T-helper 17 cell (primary cell): ENCODE measurements at regions not wholly inside any gene's neighbourhood (a gene's known extent, or its start where the extent isn't known, plus 50 kb on each side); places are given as distances from the start of the nearest gene placed in this dataset.
"Not testable (repeated sequence)": the region's sequence is repeated elsewhere in the genome, so short reads cannot be mapped to it uniquely, and the experiment has no call there.

ENCODE experiments used
- ATAC-seq: fragments of 150-1000 bp; cut with Tn5 transposase; 2 replicates; pipeline ENCODE4 v1.10.0; 2021; ENCODE audit warnings: mild to moderate bottlenecking, moderate library complexity
- DNase-seq, 3 donors: peaks; one replicate each; pipeline versions ENCODE4 v3.0.0 to v3.0.0-alpha.2; 2020 to 2021
- H3K9me3 ChIP-seq: one replicate; pipeline ENCODE4 v1.7.0; 2013; ENCODE audit warnings: low read length, mild to moderate bottlenecking; ENCODE audit not compliant: control insufficient read depth, poor library complexity, severe bottlenecking
- H3K27ac Mint-ChIP-seq: one replicate; pipeline ENCODE4 v1.8.0; 2022; ENCODE audit warnings: mild to moderate bottlenecking, moderate library complexity, mixed read lengths
- H3K27me3 Mint-ChIP-seq: one replicate; pipeline ENCODE4 v1.8.0; 2022; ENCODE audit warnings: mixed read lengths
- H3K36me3 Mint-ChIP-seq: one replicate; pipeline ENCODE4 v1.8.0; 2022; ENCODE audit warnings: low read depth, mixed read lengths
- H3K4me1 Mint-ChIP-seq: one replicate; pipeline ENCODE4 v1.8.0; 2022; ENCODE audit warnings: mild to moderate bottlenecking, mixed read lengths
- H3K4me3 Mint-ChIP-seq: one replicate; pipeline ENCODE4 v1.8.0; 2022; ENCODE audit warnings: mild to moderate bottlenecking, moderate library complexity, mixed read lengths

GRCh38 chr12:47433876-47434275 lies 272.0 kb downstream of the RPAP3 start:
- H3K4me1 Mint-ChIP-seq = no peaks in the 10 kb centered on the region
- no peaks in the 10 kb centered on the region for H3K9me3 ChIP-seq
- no peak for ATAC-seq
- no peaks in the 10 kb centered on the region for H3K27me3 Mint-ChIP-seq
- no peak overlapping the region for H3K27ac Mint-ChIP-seq
- H3K4me3 Mint-ChIP-seq = no peak overlapping the region
- no peak for DNase-seq
- H3K36me3 Mint-ChIP-seq = peaks cover 2% of the 10 kb centered on the region

DNA sequence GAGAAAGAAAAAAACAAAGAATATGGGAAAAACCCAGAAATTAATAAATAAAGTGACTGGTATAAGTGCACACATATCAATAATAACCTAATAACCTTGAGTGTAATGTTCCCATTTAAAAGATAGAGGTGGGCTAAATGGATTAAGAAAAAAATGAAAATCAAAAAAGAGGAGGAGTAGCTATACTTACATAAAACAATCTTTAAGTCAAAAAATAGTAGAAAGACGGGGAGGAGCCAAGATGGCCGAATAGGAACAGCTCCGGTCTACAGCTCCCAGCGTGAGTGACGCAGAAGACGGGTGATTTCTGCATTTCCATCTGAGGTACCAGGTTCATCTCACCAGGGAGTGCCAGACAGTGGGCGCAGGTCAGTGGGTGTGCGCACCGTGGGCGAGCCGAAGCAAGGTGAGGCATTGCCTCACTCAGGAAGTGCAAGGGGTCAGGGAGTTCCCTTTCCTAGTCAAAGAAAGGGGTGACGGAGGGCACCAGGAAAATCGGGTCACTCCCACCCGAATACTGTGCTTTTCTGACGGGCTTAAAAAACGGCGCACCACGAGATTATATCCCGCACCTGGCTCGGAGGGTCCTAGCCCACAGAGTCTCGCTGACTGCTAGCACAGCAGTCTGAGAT lies 279.0 kb downstream of the RPAP3 start:
- peak overlapping the region; percentile 73 for H3K27ac Mint-ChIP-seq
- H3K9me3 ChIP-seq, H3K27me3 Mint-ChIP-seq, H3K36me3 Mint-ChIP-seq: not testable (repeated sequence)
- peaks cover 17% of the 10 kb centered on the region for H3K4me1 Mint-ChIP-seq
- peak; percentile 32 to 61 (median 38) for DNase-seq
- peak overlapping the region; percentile 79 for H3K4me3 Mint-ChIP-seq
- peak; percentile 92 for ATAC-seq

DNA sequence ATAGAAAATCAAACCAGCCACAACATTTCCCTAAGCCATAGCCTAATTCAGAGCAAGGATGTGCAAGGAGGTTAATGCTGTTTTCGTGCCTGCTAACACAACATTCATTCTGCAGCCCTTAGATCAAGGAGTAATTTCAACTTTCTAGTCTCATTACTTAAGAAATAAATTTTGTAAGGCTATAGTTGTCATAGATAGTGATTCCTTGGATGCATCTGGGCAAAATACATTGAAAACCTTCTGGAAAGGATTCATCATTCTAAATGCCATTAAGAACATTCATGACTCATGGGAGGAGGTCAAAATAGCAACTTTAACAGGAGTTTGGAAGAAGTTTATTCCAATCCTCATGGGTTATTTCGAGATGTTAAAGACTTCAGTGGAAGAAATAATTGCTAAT lies 283.2 kb downstream of the RPAP3 start:
- H3K27ac Mint-ChIP-seq = no peak overlapping the region
- H3K27me3 Mint-ChIP-seq = peaks cover 4% of the 10 kb centered on the region
- DNase-seq (no peak), ATAC-seq (no peak)
- peak overlapping the region; percentile 39 for H3K4me3 Mint-ChIP-seq
- H3K36me3 Mint-ChIP-seq = peaks cover 8% of the 10 kb centered on the region
- no peaks in the 10 kb centered on the region for H3K9me3 ChIP-seq
- peaks cover 19% of the 10 kb centered on the region for H3K4me1 Mint-ChIP-seq

DNA sequence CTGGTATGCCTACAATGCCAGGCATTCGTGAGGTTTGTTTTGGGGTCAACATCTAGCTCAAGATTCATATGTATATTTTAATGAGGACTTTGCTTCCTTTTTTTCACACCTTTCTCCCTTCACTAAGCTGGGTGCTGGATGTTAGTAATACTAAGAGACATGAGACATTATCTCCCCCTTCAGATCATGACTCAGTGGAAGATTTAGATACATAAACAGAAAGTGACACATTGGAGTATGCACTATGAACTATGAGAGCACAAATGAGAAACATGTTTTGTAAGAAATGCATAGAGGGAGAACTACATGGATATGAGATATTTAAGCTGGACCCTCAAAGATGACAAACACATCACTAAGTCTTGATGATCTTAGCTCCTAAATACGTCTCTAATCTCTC lies 286.3 kb downstream of the RPAP3 start:
- Mint-ChIP-seq H3K36me3 (peaks cover 8% of the 10 kb centered on the region), H3K4me3 (no peak overlapping the region), H3K27ac (peak overlapping the region; percentile 57), H3K4me1 (peaks cover 18% of the 10 kb centered on the region), H3K27me3 (peaks cover 4% of the 10 kb centered on the region)
- ATAC-seq (no peak), DNase-seq (no peak)
- no peaks in the 10 kb centered on the region for H3K9me3 ChIP-seq

DNA sequence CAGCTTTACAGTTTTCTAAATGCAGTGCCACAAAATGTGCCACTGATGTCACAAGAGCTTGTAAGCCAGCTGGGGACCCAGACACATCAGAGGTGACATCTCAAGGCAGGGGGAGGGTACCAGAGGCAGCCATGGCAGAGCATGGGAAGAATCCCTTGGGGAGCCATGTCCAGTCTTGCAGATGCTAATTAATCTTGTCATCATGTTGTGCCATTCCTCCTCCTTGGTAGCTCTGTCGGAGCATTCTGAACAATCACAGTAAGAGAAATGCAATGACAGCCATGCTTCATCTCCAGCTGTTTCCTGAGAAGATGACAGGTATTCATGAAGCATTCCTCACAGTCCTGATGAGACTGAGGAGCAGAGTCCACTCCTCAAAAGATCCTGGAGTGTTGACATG lies 287.9 kb downstream of the RPAP3 start:
- peaks cover 8% of the 10 kb centered on the region for H3K36me3 Mint-ChIP-seq
- no peak overlapping the region for H3K4me3 Mint-ChIP-seq
- ATAC-seq = no peak

DNA sequence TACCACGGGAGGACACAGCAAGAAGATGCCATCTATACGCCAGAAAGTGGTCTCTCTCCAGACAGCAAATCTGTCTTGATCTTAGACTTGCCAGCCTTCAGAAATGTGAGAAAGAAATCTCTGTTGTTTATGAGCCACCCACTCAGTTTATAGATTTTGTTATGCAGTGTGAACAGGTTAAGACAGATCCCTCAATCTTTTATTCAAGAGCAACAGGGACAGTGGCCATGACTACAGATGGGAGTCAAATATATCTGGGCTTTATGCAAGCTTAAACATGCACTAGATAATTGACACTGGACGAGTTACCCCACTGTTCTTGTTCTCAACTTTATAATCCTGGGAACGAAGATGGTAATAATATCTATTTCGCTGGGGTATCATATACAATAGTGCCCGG lies 288.7 kb downstream of the RPAP3 start:
- Mint-ChIP-seq H3K4me1 (peaks cover 21% of the 10 kb centered on the region), H3K27me3 (peaks cover 4% of the 10 kb centered on the region), H3K27ac (no peak overlapping the region), H3K4me3 (no peak overlapping the region), H3K36me3 (peaks cover 8% of the 10 kb centered on the region)
- no peak for ATAC-seq
- no peak for DNase-seq
- H3K9me3 ChIP-seq = no peaks in the 10 kb centered on the region

More for the DNA sequence above, 287.9 kb downstream of the RPAP3 start:
- no peak for DNase-seq
- H3K9me3 ChIP-seq = no peaks in the 10 kb centered on the region
- H3K27me3 Mint-ChIP-seq = peaks cover 4% of the 10 kb centered on the region
- H3K4me1 Mint-ChIP-seq = peaks cover 23% of the 10 kb centered on the region
- H3K27ac Mint-ChIP-seq = no peak overlapping the region

DNA sequence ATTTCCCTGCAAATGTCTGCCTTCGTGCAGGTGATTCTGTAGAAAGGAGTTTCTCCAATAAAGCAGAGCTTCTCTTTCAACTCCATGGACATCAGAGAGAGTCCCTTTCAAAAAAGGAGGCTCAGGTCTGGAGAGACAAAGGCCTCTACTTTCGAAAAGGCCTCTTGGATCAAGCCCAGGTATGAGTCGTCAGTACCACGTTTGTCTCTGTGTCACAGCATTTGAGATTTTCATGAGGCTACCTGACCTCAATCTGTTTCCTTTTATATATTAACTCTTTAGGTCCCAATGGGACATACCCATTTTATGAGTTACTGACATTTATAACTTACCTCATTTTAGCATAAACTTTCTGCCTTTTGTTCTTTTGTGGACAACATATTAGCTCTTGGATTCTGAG lies 290.8 kb downstream of the RPAP3 start:
- Mint-ChIP-seq H3K27ac (peak overlapping the region; percentile 82), H3K36me3 (peaks cover 5% of the 10 kb centered on the region)

DNA sequence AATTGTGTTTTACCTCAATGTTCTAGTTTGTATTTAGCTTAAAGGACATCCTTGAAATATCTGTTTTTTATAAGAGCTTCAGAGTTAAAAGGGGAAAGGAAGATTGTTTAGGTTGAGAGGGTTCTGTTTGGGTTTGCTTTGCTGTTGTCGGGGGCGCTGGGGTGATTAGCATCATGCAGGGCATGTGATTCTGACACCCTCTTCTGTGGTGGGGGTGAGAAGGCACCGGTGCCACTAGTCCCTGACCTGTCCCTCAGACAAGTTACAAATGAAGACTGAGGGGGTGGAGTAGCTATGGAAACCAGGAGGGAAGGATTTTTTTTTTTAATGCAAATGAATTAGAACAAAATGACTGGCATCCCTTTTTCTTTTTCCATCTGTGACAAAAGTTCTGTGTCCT lies 291.3 kb downstream of the RPAP3 start:
- H3K9me3 ChIP-seq = no peaks in the 10 kb centered on the region
- ATAC-seq (peak; percentile 56), DNase-seq (no peak)
- Mint-ChIP-seq H3K36me3 (peaks cover 1% of the 10 kb centered on the region), H3K4me3 (no peak overlapping the region), H3K27me3 (peaks cover under 1% of the 10 kb centered on the region), H3K27ac (peak overlapping the region; percentile 82), H3K4me1 (peaks cover 31% of the 10 kb centered on the region)

More for the DNA sequence above, 290.8 kb downstream of the RPAP3 start:
- peak; percentile 51 for ATAC-seq
- Mint-ChIP-seq H3K4me3 (no peak overlapping the region), H3K27me3 (peaks cover 4% of the 10 kb centered on the region), H3K4me1 (peaks cover 28% of the 10 kb centered on the region)
- no peak for DNase-seq
- no peaks in the 10 kb centered on the region for H3K9me3 ChIP-seq

DNA sequence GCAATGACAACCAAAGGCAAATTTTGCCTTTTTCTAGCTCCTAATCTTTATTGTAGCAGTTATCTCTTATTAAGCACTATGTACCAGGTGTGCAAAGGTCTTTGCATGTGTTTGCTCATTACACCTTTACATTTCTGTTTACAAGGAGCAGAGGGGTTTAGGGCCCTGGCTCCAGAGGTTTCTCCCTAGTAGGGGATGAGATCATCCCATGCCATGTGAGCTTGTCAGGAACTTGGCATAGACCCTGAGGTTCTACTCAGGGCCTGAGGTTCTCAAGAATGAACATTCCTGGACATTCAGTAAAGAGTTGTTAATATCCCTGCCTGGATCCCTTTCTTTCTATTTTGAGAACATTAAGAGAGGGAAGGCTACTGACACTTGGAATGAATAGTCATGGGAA lies 292.0 kb downstream of the RPAP3 start:
- Mint-ChIP-seq H3K27ac (peak overlapping the region; percentile 82), H3K36me3 (peaks cover 4% of the 10 kb centered on the region), H3K27me3 (no peaks in the 10 kb centered on the region), H3K4me3 (no peak overlapping the region), H3K4me1 (peaks cover 34% of the 10 kb centered on the region)
- no peaks in the 10 kb centered on the region for H3K9me3 ChIP-seq
- DNase-seq (no peak), ATAC-seq (no peak)

DNA sequence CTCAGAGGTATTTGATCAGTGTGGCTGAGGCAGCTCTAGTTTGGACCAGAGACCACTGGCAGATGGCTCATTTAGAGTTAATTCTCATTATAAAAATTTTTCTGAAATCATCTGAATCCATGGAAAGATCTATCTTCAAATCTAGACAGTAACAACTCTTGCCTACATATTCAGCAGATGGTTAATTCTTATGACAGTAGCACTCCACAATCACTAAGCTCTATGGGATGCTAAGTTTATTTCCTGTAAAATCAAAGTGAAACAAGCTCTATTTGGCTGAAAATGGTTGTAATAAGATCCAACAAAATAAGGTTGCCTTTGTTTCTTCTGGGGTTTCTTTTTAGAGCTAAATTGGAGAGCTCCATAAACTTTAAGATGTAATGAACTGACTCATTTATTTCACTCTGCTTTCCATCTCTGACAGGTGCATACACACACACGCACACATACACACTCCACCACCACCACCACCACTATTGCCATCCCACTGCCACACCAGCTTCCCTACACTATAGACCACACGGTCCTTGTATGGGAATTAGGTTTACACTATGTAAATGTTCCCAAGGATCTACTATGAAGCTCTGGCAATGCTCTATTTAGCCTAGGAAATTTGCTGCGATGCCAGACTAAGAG lies 293.1 kb downstream of the RPAP3 start:
- Mint-ChIP-seq H3K4me1 (peaks cover 42% of the 10 kb centered on the region), H3K36me3 (peaks cover 4% of the 10 kb centered on the region), H3K27me3 (no peaks in the 10 kb centered on the region), H3K4me3 (peak overlapping the region; percentile 5), H3K27ac (peak overlapping the region; percentile 82)
- H3K9me3 ChIP-seq = no peaks in the 10 kb centered on the region
- DNase-seq (no peak), ATAC-seq (no peak)

GRCh38 chr12:47411966-47412365 lies 293.9 kb downstream of the RPAP3 start:
- no peak overlapping the region for H3K4me3 Mint-ChIP-seq
- no peak for ATAC-seq
- H3K4me1 Mint-ChIP-seq = peaks cover 48% of the 10 kb centered on the region
- no peaks in the 10 kb centered on the region for H3K9me3 ChIP-seq
- DNase-seq = no peak
- H3K27ac Mint-ChIP-seq = peak overlapping the region; percentile 82
- no peaks in the 10 kb centered on the region for H3K27me3 Mint-ChIP-seq
- H3K36me3 Mint-ChIP-seq = peaks cover 4% of the 10 kb centered on the region

DNA sequence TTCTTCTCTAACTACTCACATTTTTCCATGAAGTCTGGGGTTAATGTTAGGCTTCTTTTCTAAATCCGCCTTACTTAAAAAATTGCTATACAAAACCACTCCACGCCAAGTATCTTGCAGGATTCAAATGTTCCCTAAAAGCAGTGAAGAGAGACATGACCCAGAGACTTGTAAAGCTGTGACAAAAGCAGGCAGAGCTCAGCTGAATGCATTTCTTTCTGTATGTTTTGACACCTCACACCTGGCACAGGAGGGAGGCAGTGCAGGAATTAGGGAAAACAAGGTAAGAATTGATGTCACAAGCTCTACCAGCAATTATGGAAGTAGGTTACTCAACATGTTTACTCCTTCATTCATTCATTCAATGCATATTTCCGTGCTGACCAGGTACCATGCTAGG lies 295.0 kb downstream of the RPAP3 start:
- Mint-ChIP-seq H3K4me3 (peak overlapping the region; percentile 47), H3K4me1 (peaks cover 48% of the 10 kb centered on the region), H3K36me3 (peaks cover 6% of the 10 kb centered on the region), H3K27ac (peak overlapping the region; percentile 82), H3K27me3 (no peaks in the 10 kb centered on the region)
- H3K9me3 ChIP-seq = no peaks in the 10 kb centered on the region
- DNase-seq (no peak), ATAC-seq (no peak)

DNA sequence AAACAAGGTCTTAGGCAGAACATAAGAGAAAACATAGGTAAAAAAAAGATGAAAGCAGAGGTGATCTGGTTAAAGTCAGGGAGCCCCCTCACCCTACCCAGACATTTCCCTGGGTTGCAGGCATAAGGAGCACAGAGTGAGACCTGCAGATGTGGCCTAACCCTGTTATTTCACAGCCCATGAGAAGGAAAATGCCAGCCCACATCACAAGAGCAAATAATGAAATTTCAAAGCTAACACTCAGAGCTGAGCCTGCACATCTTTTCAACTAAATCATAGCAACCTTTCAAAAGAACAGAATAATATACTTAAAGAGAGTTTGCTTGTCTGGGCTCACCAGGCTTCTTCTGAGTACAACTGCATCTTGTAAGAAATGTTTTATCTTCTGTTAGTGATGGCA lies 295.4 kb downstream of the RPAP3 start:
- peak overlapping the region; percentile 82 for H3K27ac Mint-ChIP-seq
- peak; percentile 41 for ATAC-seq

More for the DNA sequence above, 295.4 kb downstream of the RPAP3 start:
- Mint-ChIP-seq H3K36me3 (peaks cover 6% of the 10 kb centered on the region), H3K4me3 (peak overlapping the region; percentile 47), H3K4me1 (peaks cover 48% of the 10 kb centered on the region), H3K27me3 (no peaks in the 10 kb centered on the region)
- H3K9me3 ChIP-seq = no peaks in the 10 kb centered on the region
- no peak for DNase-seq
